ENCODE measurements at regions not wholly inside any gene's neighbourhood (a gene's known extent, or its start where the extent isn't known, plus 50 kb on each side); places are given as distances from the start of the nearest gene placed in this dataset.

- Histone ChIP-seq H3K9me3 (ENCODE audit: control insufficient read depth in 1 of 2, low read length in 2 of 2) (no peaks in the 10 kb centered on the region), H3K4me1 (ENCODE audit: control insufficient read depth in 1 of 2, insufficient read depth in 2 of 2, low read length in 2 of 2) (no peaks in the 10 kb centered on the region), H3K27me3 (ENCODE audit: low read depth, low read length) (no peaks in the 10 kb centered on the region), H3K27ac (ENCODE audit: low read length) (no peak overlapping the region), H3K4me3 (ENCODE audit: low read depth in 1 of 2, low read length in 2 of 2) (no peak overlapping the region), H3K36me3 (ENCODE audit: control insufficient read depth in 1 of 2, insufficient read depth in 2 of 2, low read length in 2 of 2) (no peaks in the 10 kb centered on the region)
Measured at GRCh38 chr2:33949371-33949770, 350.3 kb upstream of the FAM98A start.

GRCh38 chr2:33946193-33946592 lies 347.1 kb upstream of the FAM98A start:
- Histone ChIP-seq H3K9me3 (ENCODE audit: control insufficient read depth in 1 of 2, low read length in 2 of 2) (no peaks in the 10 kb centered on the region), H3K36me3 (ENCODE audit: control insufficient read depth in 1 of 2, insufficient read depth in 2 of 2, low read length in 2 of 2) (no peaks in the 10 kb centered on the region), H3K27ac (ENCODE audit: low read length) (no peak overlapping the region), H3K4me3 (ENCODE audit: low read depth in 1 of 2, low read length in 2 of 2) (no peak overlapping the region), H3K4me1 (ENCODE audit: control insufficient read depth in 1 of 2, insufficient read depth in 2 of 2, low read length in 2 of 2) (no peaks in the 10 kb centered on the region), H3K27me3 (ENCODE audit: low read depth, low read length) (no peaks in the 10 kb centered on the region)

- no peaks in the 10 kb centered on the region for H3K36me3 ChIP-seq (ENCODE audit: control insufficient read depth in 1 of 2, insufficient read depth in 2 of 2, low read length in 2 of 2)
- H3K4me1 ChIP-seq (ENCODE audit: control insufficient read depth in 1 of 2, insufficient read depth in 2 of 2, low read length in 2 of 2): no peaks in the 10 kb centered on the region
- no peak overlapping the region for H3K27ac ChIP-seq (ENCODE audit: low read length)
- no peak overlapping the region for H3K4me3 ChIP-seq (ENCODE audit: low read depth in 1 of 2, low read length in 2 of 2)
- H3K27me3 ChIP-seq (ENCODE audit: low read depth, low read length): no peaks in the 10 kb centered on the region
- H3K9me3 ChIP-seq (ENCODE audit: control insufficient read depth in 1 of 2, low read length in 2 of 2): no peaks in the 10 kb centered on the region
Measured at GRCh38 chr2:33933203-33933602, 334.1 kb upstream of the FAM98A start.

GRCh38 chr2:33931164-33931563 lies 332.1 kb upstream of the FAM98A start:
- no peak overlapping the region for H3K4me3 ChIP-seq (ENCODE audit: low read depth in 1 of 2, low read length in 2 of 2)
- no peaks in the 10 kb centered on the region for H3K4me1 ChIP-seq (ENCODE audit: control insufficient read depth in 1 of 2, insufficient read depth in 2 of 2, low read length in 2 of 2)
- no peak overlapping the region for H3K27ac ChIP-seq (ENCODE audit: low read length)
- H3K36me3 ChIP-seq (ENCODE audit: control insufficient read depth in 1 of 2, insufficient read depth in 2 of 2, low read length in 2 of 2): no peaks in the 10 kb centered on the region
- H3K27me3 ChIP-seq (ENCODE audit: low read depth, low read length): no peaks in the 10 kb centered on the region
- no peaks in the 10 kb centered on the region for H3K9me3 ChIP-seq (ENCODE audit: control insufficient read depth in 1 of 2, low read length in 2 of 2)

GRCh38 chr2:33929467-33929866 lies 330.4 kb upstream of the FAM98A start:
- H3K4me1 ChIP-seq (ENCODE audit: control insufficient read depth in 1 of 2, insufficient read depth in 2 of 2, low read length in 2 of 2): no peaks in the 10 kb centered on the region
- no peak overlapping the region for H3K4me3 ChIP-seq (ENCODE audit: low read depth in 1 of 2, low read length in 2 of 2)
- no peaks in the 10 kb centered on the region for H3K27me3 ChIP-seq (ENCODE audit: low read depth, low read length)
- no peaks in the 10 kb centered on the region for H3K9me3 ChIP-seq (ENCODE audit: control insufficient read depth in 1 of 2, low read length in 2 of 2)
- no peak overlapping the region for H3K27ac ChIP-seq (ENCODE audit: low read length)
- no peaks in the 10 kb centered on the region for H3K36me3 ChIP-seq (ENCODE audit: control insufficient read depth in 1 of 2, insufficient read depth in 2 of 2, low read length in 2 of 2)

- Histone ChIP-seq H3K4me3 (ENCODE audit: low read depth in 1 of 2, low read length in 2 of 2) (no peak overlapping the region), H3K4me1 (ENCODE audit: control insufficient read depth in 1 of 2, insufficient read depth in 2 of 2, low read length in 2 of 2) (no peaks in the 10 kb centered on the region), H3K27ac (ENCODE audit: low read length) (no peak overlapping the region), H3K9me3 (ENCODE audit: control insufficient read depth in 1 of 2, low read length in 2 of 2) (no peaks in the 10 kb centered on the region), H3K36me3 (ENCODE audit: control insufficient read depth in 1 of 2, insufficient read depth in 2 of 2, low read length in 2 of 2) (no peaks in the 10 kb centered on the region), H3K27me3 (ENCODE audit: low read depth, low read length) (no peaks in the 10 kb centered on the region)
Measured at GRCh38 chr2:33927756-33928155, 328.7 kb upstream of the FAM98A start.

- Histone ChIP-seq H3K36me3 (ENCODE audit: control insufficient read depth in 1 of 2, insufficient read depth in 2 of 2, low read length in 2 of 2) (no peaks in the 10 kb centered on the region), H3K9me3 (ENCODE audit: control insufficient read depth in 1 of 2, low read length in 2 of 2) (no peaks in the 10 kb centered on the region), H3K4me3 (ENCODE audit: low read depth in 1 of 2, low read length in 2 of 2) (no peak overlapping the region), H3K27me3 (ENCODE audit: low read depth, low read length) (no peaks in the 10 kb centered on the region), H3K4me1 (ENCODE audit: control insufficient read depth in 1 of 2, insufficient read depth in 2 of 2, low read length in 2 of 2) (no peaks in the 10 kb centered on the region), H3K27ac (ENCODE audit: low read length) (no peak overlapping the region)
Measured at GRCh38 chr2:33925311-33925710, 326.2 kb upstream of the FAM98A start.

GRCh38 chr2:33924586-33925169 lies 325.6 kb upstream of the FAM98A start:
- no peak overlapping the region for H3K4me3 ChIP-seq (ENCODE audit: low read depth in 1 of 2, low read length in 2 of 2)
- no peaks in the 10 kb centered on the region for H3K9me3 ChIP-seq (ENCODE audit: control insufficient read depth in 1 of 2, low read length in 2 of 2)
- no peaks in the 10 kb centered on the region for H3K36me3 ChIP-seq (ENCODE audit: control insufficient read depth in 1 of 2, insufficient read depth in 2 of 2, low read length in 2 of 2)
- no peaks in the 10 kb centered on the region for H3K4me1 ChIP-seq (ENCODE audit: control insufficient read depth in 1 of 2, insufficient read depth in 2 of 2, low read length in 2 of 2)
- H3K27ac ChIP-seq (ENCODE audit: low read length): no peak overlapping the region
- no peaks in the 10 kb centered on the region for H3K27me3 ChIP-seq (ENCODE audit: low read depth, low read length)

- H3K4me3 ChIP-seq (ENCODE audit: low read depth in 1 of 2, low read length in 2 of 2): no peak overlapping the region
- H3K9me3 ChIP-seq (ENCODE audit: control insufficient read depth in 1 of 2, low read length in 2 of 2): peaks cover 3 to 16% of the 10 kb centered on the region in 2 donors
- no peak overlapping the region for H3K27ac ChIP-seq (ENCODE audit: low read length)
- H3K36me3 ChIP-seq (ENCODE audit: control insufficient read depth in 1 of 2, insufficient read depth in 2 of 2, low read length in 2 of 2): no peaks in the 10 kb centered on the region
- no peaks in the 10 kb centered on the region for H3K4me1 ChIP-seq (ENCODE audit: control insufficient read depth in 1 of 2, insufficient read depth in 2 of 2, low read length in 2 of 2)
- H3K27me3 ChIP-seq (ENCODE audit: low read depth, low read length): no peaks in the 10 kb centered on the region
Measured at GRCh38 chr2:33917252-33917651, 318.2 kb upstream of the FAM98A start.

- Histone ChIP-seq H3K27ac (ENCODE audit: low read length) (no peak overlapping the region), H3K4me3 (ENCODE audit: low read depth in 1 of 2, low read length in 2 of 2) (no peak overlapping the region), H3K27me3 (ENCODE audit: low read depth, low read length) (no peaks in the 10 kb centered on the region), H3K4me1 (ENCODE audit: control insufficient read depth in 1 of 2, insufficient read depth in 2 of 2, low read length in 2 of 2) (no peaks in the 10 kb centered on the region), H3K36me3 (ENCODE audit: control insufficient read depth in 1 of 2, insufficient read depth in 2 of 2, low read length in 2 of 2) (no peaks in the 10 kb centered on the region), H3K9me3 (ENCODE audit: control insufficient read depth in 1 of 2, low read length in 2 of 2) (peaks cover 3 to 16% of the 10 kb centered on the region in 2 donors)
Measured at GRCh38 chr2:33913071-33913616, 314.0 kb upstream of the FAM98A start.

- Histone ChIP-seq H3K36me3 (ENCODE audit: control insufficient read depth in 1 of 2, insufficient read depth in 2 of 2, low read length in 2 of 2) (no peaks in the 10 kb centered on the region), H3K4me3 (ENCODE audit: low read depth in 1 of 2, low read length in 2 of 2) (no peak overlapping the region), H3K27me3 (ENCODE audit: low read depth, low read length) (no peaks in the 10 kb centered on the region), H3K27ac (ENCODE audit: low read length) (no peak overlapping the region), H3K4me1 (ENCODE audit: control insufficient read depth in 1 of 2, insufficient read depth in 2 of 2, low read length in 2 of 2) (no peaks in the 10 kb centered on the region), H3K9me3 (ENCODE audit: control insufficient read depth in 1 of 2, low read length in 2 of 2) (peaks cover 3 to 16% of the 10 kb centered on the region in 2 donors)
Measured at GRCh38 chr2:33911327-33911726, 312.2 kb upstream of the FAM98A start.
